LNCAP (cell line): ENCODE measurements at regions not wholly inside any gene's neighbourhood (a gene's known extent, or its start where the extent isn't known, plus 50 kb on each side); places are given as distances from the start of the nearest gene placed in this dataset.

Experiments
- TF ChIP-seq, protein P1 (sequence below): fragments of 450-650 bp; IDR thresholded peaks from 2 replicates; pipeline ENCODE4 v1.5.1; 2017; ENCODE audit warnings: mild to moderate bottlenecking

DNA sequence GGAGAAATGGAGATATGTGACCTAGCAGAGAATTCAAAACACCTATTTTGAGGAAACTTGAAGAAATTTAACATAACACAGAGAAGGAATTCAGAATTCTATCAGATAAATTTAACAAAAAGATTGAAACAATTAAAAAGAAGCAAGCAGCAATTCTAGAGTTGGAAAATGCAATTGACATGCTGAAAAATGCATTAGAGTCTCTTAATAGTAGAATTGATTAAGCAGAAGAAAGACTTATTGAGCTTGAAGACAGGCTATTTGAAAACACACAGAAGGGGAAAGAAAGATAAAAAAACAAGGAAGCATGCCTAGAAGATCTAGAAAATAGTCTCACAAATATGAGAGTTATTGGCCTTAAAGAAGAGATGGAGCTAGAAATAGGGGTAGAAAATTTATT, 87.8 kb upstream of the SLC1A1 start:
- TF ChIP-seq, protein P1, sequence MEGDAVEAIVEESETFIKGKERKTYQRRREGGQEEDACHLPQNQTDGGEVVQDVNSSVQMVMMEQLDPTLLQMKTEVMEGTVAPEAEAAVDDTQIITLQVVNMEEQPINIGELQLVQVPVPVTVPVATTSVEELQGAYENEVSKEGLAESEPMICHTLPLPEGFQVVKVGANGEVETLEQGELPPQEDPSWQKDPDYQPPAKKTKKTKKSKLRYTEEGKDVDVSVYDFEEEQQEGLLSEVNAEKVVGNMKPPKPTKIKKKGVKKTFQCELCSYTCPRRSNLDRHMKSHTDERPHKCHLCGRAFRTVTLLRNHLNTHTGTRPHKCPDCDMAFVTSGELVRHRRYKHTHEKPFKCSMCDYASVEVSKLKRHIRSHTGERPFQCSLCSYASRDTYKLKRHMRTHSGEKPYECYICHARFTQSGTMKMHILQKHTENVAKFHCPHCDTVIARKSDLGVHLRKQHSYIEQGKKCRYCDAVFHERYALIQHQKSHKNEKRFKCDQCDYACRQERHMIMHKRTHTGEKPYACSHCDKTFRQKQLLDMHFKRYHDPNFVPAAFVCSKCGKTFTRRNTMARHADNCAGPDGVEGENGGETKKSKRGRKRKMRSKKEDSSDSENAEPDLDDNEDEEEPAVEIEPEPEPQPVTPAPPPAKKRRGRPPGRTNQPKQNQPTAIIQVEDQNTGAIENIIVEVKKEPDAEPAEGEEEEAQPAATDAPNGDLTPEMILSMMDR, result no peak

DNA sequence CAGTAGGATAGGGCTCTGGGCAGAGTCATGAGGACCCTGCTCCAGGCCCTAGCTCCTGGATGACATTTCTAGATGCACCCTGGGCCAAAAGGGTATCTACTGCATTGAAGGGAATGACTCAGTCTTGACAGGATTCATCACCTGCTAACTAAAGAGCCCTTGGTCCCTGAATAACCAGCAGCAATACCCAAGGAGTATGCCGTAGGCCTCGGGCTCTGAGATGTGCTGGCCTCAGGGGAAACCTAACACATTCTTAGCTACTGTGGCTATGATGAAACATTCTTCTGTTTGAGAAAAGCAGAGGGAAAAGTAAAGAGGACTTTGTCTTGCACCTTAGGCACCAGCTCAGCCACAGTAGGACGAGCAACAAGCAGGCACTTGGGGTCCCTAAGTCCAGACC, 89.5 kb upstream of the SLC1A1 start:
- TF ChIP-seq, protein P1, result no peak

- TF ChIP-seq, protein P1, result no peak
Measured at GRCh38 chr9:4397917-4398316, 92.4 kb upstream of the SLC1A1 start.

DNA sequence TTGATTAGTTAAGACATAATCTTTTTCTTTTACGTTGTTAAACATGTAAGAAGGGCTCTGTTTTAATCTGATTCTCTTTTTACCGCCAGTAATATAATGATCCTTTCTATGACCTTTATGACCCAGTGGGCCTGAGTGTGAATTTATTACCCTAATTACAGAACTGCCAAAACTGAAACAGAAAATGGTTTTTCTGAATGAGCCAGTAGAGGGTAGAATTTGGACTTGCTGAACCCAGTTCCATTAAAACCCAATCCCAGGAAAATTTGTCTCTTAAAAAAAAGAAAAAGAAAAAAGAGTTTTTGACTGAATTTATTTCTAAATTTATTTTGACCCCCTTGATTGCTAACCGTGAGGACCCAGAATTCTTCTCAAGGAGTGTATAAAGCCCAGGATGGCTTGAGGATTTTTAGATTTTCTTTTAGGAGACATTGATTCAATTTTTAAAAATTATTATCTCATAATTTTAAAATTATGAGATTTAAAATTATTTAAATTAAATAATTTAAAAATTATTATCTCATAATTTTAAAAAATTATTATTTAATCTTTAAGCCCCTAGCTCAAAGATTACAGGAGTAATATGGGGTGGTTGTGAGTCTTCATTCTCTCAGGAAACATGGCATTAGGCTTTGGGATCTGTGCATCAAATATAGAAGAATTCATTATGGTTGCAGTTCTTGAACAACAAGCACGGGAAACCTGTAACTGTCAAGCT, 94.1 kb upstream of the GLIS3 start:
- TF ChIP-seq, protein P1, result no peak

GRCh38 chr9:4389755-4390154, 89.9 kb upstream of the GLIS3 start:
- TF ChIP-seq, protein P1, result no peak

- TF ChIP-seq, protein P1, result no peak
Measured at GRCh38 chr9:4389003-4389402, 89.1 kb upstream of the GLIS3 start.

DNA sequence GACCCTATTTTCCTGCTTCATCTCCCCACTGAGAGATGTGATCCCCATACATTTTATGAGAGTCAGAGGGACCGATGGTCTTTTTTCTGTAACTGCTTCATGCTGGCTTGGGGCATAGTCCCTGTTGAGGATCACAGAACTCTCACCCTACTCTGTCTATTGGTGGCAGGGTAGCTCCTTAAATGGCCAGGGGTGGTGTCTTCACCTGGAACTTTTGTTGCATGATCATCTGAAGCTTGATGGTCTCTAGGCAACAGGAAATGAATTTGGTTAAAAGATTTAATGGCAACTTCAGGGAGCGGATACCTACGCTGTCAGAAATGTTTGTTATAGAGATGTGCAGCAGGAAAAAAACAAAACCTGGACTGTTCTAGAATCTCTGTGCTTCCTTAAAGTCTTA, 87.0 kb upstream of the GLIS3 start:
- TF ChIP-seq, protein P1, result no peak

- TF ChIP-seq, protein P1, result no peak
Measured at GRCh38 chr9:4384750-4385149, 84.9 kb upstream of the GLIS3 start.
